A549 (cell line): ENCODE measurements at regions not wholly inside any gene's neighbourhood (a gene's known extent, or its start where the extent isn't known, plus 50 kb on each side); places are given as distances from the start of the nearest gene placed in this dataset.

Source experiments
- TF ChIP-seq, protein P1 (sequence below): fragments of >200 bp; sonication (Bioruptor Twin); formaldehyde crosslinking; IDR thresholded peaks from 3 replicates; pipeline ENCODE4 v1.5.1; 2016
- TF ChIP-seq, protein P2 (sequence below): fragments of 200-600 bp; sonication (generic); IDR thresholded peaks from 2 replicates; pipeline ENCODE4 v1.6.1; 2016; ENCODE audit warnings: antibody characterized with exemption, mild to moderate bottlenecking, moderate library complexity

DNA sequence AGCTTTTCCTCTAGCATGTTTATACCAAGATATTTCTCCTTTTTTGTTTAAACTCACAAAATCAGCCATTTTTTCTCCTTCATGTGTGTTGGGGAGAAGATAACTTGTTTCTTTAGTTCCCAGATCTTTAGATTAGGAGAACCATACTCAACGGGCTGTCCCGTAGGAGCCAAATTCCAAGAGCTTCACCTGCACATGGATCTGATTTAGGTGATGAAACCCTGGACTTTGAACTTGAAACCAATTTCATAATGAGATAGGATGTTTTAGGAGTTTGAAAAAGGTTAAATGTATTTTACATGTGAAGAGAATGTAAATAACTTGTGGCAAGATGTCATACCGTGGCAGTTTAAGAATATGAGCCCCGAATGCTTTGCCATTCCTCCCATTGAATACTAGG is 280.0 kb upstream of the PCDH18 start:
- TF ChIP-seq, protein P1, sequence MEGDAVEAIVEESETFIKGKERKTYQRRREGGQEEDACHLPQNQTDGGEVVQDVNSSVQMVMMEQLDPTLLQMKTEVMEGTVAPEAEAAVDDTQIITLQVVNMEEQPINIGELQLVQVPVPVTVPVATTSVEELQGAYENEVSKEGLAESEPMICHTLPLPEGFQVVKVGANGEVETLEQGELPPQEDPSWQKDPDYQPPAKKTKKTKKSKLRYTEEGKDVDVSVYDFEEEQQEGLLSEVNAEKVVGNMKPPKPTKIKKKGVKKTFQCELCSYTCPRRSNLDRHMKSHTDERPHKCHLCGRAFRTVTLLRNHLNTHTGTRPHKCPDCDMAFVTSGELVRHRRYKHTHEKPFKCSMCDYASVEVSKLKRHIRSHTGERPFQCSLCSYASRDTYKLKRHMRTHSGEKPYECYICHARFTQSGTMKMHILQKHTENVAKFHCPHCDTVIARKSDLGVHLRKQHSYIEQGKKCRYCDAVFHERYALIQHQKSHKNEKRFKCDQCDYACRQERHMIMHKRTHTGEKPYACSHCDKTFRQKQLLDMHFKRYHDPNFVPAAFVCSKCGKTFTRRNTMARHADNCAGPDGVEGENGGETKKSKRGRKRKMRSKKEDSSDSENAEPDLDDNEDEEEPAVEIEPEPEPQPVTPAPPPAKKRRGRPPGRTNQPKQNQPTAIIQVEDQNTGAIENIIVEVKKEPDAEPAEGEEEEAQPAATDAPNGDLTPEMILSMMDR, result no peak
- TF ChIP-seq, protein P2, sequence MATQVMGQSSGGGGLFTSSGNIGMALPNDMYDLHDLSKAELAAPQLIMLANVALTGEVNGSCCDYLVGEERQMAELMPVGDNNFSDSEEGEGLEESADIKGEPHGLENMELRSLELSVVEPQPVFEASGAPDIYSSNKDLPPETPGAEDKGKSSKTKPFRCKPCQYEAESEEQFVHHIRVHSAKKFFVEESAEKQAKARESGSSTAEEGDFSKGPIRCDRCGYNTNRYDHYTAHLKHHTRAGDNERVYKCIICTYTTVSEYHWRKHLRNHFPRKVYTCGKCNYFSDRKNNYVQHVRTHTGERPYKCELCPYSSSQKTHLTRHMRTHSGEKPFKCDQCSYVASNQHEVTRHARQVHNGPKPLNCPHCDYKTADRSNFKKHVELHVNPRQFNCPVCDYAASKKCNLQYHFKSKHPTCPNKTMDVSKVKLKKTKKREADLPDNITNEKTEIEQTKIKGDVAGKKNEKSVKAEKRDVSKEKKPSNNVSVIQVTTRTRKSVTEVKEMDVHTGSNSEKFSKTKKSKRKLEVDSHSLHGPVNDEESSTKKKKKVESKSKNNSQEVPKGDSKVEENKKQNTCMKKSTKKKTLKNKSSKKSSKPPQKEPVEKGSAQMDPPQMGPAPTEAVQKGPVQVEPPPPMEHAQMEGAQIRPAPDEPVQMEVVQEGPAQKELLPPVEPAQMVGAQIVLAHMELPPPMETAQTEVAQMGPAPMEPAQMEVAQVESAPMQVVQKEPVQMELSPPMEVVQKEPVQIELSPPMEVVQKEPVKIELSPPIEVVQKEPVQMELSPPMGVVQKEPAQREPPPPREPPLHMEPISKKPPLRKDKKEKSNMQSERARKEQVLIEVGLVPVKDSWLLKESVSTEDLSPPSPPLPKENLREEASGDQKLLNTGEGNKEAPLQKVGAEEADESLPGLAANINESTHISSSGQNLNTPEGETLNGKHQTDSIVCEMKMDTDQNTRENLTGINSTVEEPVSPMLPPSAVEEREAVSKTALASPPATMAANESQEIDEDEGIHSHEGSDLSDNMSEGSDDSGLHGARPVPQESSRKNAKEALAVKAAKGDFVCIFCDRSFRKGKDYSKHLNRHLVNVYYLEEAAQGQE, result no peak
